IMR-90 (cell line): ENCODE measurements at regions not wholly inside any gene's neighbourhood (a gene's known extent, or its start where the extent isn't known, plus 50 kb on each side); places are given as distances from the start of the nearest gene placed in this dataset.

ENCODE experiments used
- ATAC-seq: fragments of 200-7000 bp; cut with Tn5 transposase; 2 replicates; pipeline ENCODE4 v1.9.1; 2020; ENCODE audit warnings: low read depth, mild to moderate bottlenecking, moderate library complexity
- BruUV-seq: library from RNA; stranded (reverse); fragments of 400-500 nt; replicated peaks from 2 replicates; lab custom pipeline; 2021; lab: Mats Ljungman, UMichigan
- CTCF ChIA-PET: fragments of 300-600 bp; formaldehyde crosslinking; extraction: SDS; loops from one replicate; lab custom pipeline; 2021; ENCODE audit warnings: antibody characterized with exemption; lab: Yijun Ruan, JAX
- POLR2A ChIA-PET: fragments of 300-600 bp; sonication (Branson Sonifier 250); formaldehyde crosslinking; loops from one replicate; lab custom pipeline; 2022; ENCODE audit warnings: antibody characterized with exemption; ENCODE audit not compliant: unreplicated experiment; lab: Charles Lee
- DNase-seq: peaks from one replicate; pipeline ENCODE4 v3.0.0; 2013
- H2AFZ ChIP-seq: replicated peaks from 2 replicates; pipeline ENCODE3; 2013; ENCODE audit warnings: low read length, mild to moderate bottlenecking; ENCODE audit not compliant: poor library complexity
- H2AK5ac ChIP-seq: 2 replicates; pipeline ENCODE4 v1.6.1; 2013; ENCODE audit warnings: low read depth, low read length, inconsistent platforms
- H2AK9ac ChIP-seq: replicated peaks from 2 replicates; pipeline ENCODE3; 2013; ENCODE audit warnings: mild to moderate bottlenecking, low read depth, low read length, moderate library complexity; ENCODE audit not compliant: poor library complexity
- H2BK120ac ChIP-seq: 2 replicates; pipeline ENCODE4 v1.6.1; 2013; ENCODE audit warnings: low read depth, low read length, inconsistent platforms
- H2BK15ac ChIP-seq: 3 replicates; pipeline ENCODE4 v1.6.1; 2013; ENCODE audit warnings: low read depth, low read length, inconsistent platforms
- H2BK20ac ChIP-seq: 2 replicates; pipeline ENCODE4 v1.6.1; 2013; ENCODE audit warnings: low read depth, mild to moderate bottlenecking, inconsistent platforms, low read length, moderate library complexity
- H2BK5ac ChIP-seq: 2 replicates; pipeline ENCODE4 v1.6.1; 2013; ENCODE audit warnings: mild to moderate bottlenecking, low read depth, low read length, inconsistent platforms; ENCODE audit not compliant: poor library complexity, severe bottlenecking
- H3K14ac ChIP-seq: replicated peaks from 2 replicates; pipeline ENCODE4 v1.6.1; 2013; ENCODE audit warnings: low read depth, low read length, inconsistent platforms
- H3K18ac ChIP-seq: 2 replicates; pipeline ENCODE4 v1.6.1; 2013; ENCODE audit warnings: low read depth, low read length, control low read depth
- H3K23ac ChIP-seq: 2 replicates; pipeline ENCODE4 v1.6.1; 2013; ENCODE audit warnings: low read depth, low read length, inconsistent platforms
- H3K27ac ChIP-seq: 2 replicates; pipeline ENCODE4 v1.5.1; 2013; ENCODE audit warnings: mild to moderate bottlenecking, control low read depth, low read length; ENCODE audit not compliant: insufficient read depth
- H3K27me3 ChIP-seq: 2 replicates; pipeline ENCODE4 v1.6.1; 2013; ENCODE audit warnings: low read length; ENCODE audit not compliant: control insufficient read depth, insufficient read depth
- H3K36me3 ChIP-seq: 2 replicates; pipeline ENCODE4 v1.6.1; 2013; ENCODE audit warnings: low read length, mixed read lengths; ENCODE audit not compliant: control insufficient read depth, insufficient read depth
- H3K4ac ChIP-seq: 2 replicates; pipeline ENCODE4 v1.6.1; 2013; ENCODE audit warnings: low read depth, low read length, inconsistent platforms
- H3K4me1 ChIP-seq: 2 replicates; pipeline ENCODE4 v1.6.1; 2013; ENCODE audit warnings: low read length, mixed read lengths; ENCODE audit not compliant: control insufficient read depth, insufficient read depth
- H3K4me2 ChIP-seq: 2 replicates; pipeline ENCODE4 v1.6.1; 2013; ENCODE audit warnings: low read depth, mild to moderate bottlenecking, control low read depth, low read length, moderate library complexity
- H3K4me3 ChIP-seq: 2 replicates; pipeline ENCODE4 v1.5.1; 2013; ENCODE audit warnings: low read depth, mild to moderate bottlenecking, control low read depth, low read length, moderate library complexity; ENCODE audit not compliant: insufficient read depth
- H3K56ac ChIP-seq: 2 replicates; pipeline ENCODE4 v1.6.1; 2013; ENCODE audit warnings: low read length, inconsistent platforms; ENCODE audit not compliant: insufficient read depth; ENCODE audit errors: extremely low read depth
- H3K79me1 ChIP-seq, 2 experiments: 2 replicates each; pipeline ENCODE4 v1.6.1; 2013; ENCODE audit warnings: low read length in 2 of 2, inconsistent platforms in 1 of 2, low read depth in 1 of 2
- H3K9ac ChIP-seq: 2 replicates; pipeline ENCODE4 v1.6.1; 2013; ENCODE audit warnings: low read depth, low read length, control low read depth
- H3K9me1 ChIP-seq: 2 replicates; pipeline ENCODE4 v1.6.1; 2013; ENCODE audit warnings: low read length, inconsistent platforms; ENCODE audit not compliant: insufficient read depth
- H3K9me3 ChIP-seq: 2 replicates; pipeline ENCODE4 v1.6.1; 2013; ENCODE audit warnings: low read length; ENCODE audit not compliant: control insufficient read depth, insufficient read depth
- H4K20me1 ChIP-seq: 2 replicates; pipeline ENCODE4 v1.6.1; 2013; ENCODE audit warnings: low read length, inconsistent platforms; ENCODE audit not compliant: insufficient read depth
- H4K5ac ChIP-seq: 2 replicates; pipeline ENCODE4 v1.6.1; 2013; ENCODE audit warnings: mild to moderate bottlenecking, low read depth, low read length, control low read depth
- H4K8ac ChIP-seq, 2 experiments: 2 replicates each; pipeline ENCODE4 v1.6.1; 2013; ENCODE audit warnings: low read depth in 2 of 2, low read length in 2 of 2, control low read depth in 1 of 2, inconsistent platforms in 1 of 2
- H4K91ac ChIP-seq: 2 replicates; pipeline ENCODE4 v1.6.1; 2013; ENCODE audit warnings: low read depth, low read length, inconsistent platforms; ENCODE audit not compliant: insufficient read depth
- CEBPB ChIP-seq: IDR thresholded peaks from 2 replicates; pipeline ENCODE4 v1.6.1; 2012; ENCODE audit warnings: low read depth, low read length, improper control_type of control experiment
- FOS ChIP-seq: fragments of 150-350 bp; IDR thresholded peaks from 2 replicates; pipeline ENCODE4 v1.6.1; 2016; ENCODE audit warnings: low read depth, low read length
- MAFK ChIP-seq: IDR thresholded peaks from 2 replicates; pipeline ENCODE4 v1.6.1; 2012; ENCODE audit warnings: low read depth, low read length, improper control_type of control experiment
- MAZ ChIP-seq: IDR thresholded peaks from 2 replicates; pipeline ENCODE4 v1.6.1; 2012; ENCODE audit warnings: low read depth, mild to moderate bottlenecking, low read length, improper control_type of control experiment, moderate library complexity, borderline replicate concordance
- RCOR1 ChIP-seq: IDR thresholded peaks from 2 replicates; pipeline ENCODE4 v1.6.1; 2012; ENCODE audit warnings: mild to moderate bottlenecking, low read length, improper control_type of control experiment; ENCODE audit not compliant: insufficient replicate concordance
- SMC3 ChIP-seq: fragments of 150-350 bp; IDR thresholded peaks from 2 replicates; pipeline ENCODE4 v1.6.1; 2016; ENCODE audit warnings: low read depth, mild to moderate bottlenecking, antibody characterized with exemption, low read length, moderate library complexity
- USF2 ChIP-seq: fragments of 150-350 bp; IDR thresholded peaks from 2 replicates; pipeline ENCODE4 v1.6.1; 2017; ENCODE audit warnings: mild to moderate bottlenecking, antibody characterized with exemption, low read length, low read depth
- WGBS, 2 experiments: methylation state at CpG; one replicate each; pipeline versions ENCODE4 v1.1.5 to v1.1.7; 2013; ENCODE audit warnings: missing lambda C conversion rate in 2 of 2; ENCODE audit not compliant: insufficient read length in 1 of 2; ENCODE audit errors: extremely low coverage in 2 of 2; 5-methylcytosine and 5-hydroxymethylcytosine counted together
- dilution Hi-C: fragments of 300-500 bp; cut with HindIII; formaldehyde crosslinking; loops from one replicate; pipeline ENCODE4 v1.14.3; 2018; ENCODE audit warnings: low sequenced_read_pairs; ENCODE audit not compliant: unreplicated experiment
- in situ Hi-C: fragments of 300-500 bp; cut with MboI; formaldehyde crosslinking; loops from 3 replicates; pipeline ENCODE4 v1.14.3; 2019; ENCODE audit warnings: low sequenced_read_pairs, inconsistent platforms, mixed read lengths
- intact Hi-C: fragments of 100-400 bp; cut with micrococcal nuclease; formaldehyde crosslinking; loops from 2 replicates; pipeline ENCODE4 v1.10.0; 2022
- TF ChIP-seq, protein P1 (sequence below): conservative IDR thresholded peaks from 2 replicates; pipeline ENCODE4 v1.5.1; 2012; ENCODE audit warnings: mild to moderate bottlenecking, low read depth, low read length, improper control_type of control experiment

DNA sequence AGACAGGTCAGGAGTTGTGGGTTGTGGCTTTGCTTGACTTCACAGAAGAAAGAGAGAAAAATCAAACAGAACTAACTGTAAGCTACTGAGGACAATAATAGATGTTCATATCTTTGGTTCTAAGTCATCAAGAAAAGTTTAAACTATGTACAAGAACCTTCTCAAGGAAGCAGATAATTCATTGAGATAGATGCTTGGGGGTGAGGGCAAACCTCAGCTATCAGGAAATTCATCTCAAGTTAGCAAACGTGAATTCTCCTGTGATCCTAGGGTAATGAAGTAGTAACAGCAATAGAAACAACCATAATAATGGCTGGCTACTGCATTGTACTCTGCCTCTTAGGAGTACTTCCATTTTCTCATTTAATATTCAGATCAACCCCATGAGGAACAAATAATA, 506.2 kb downstream of the PLPP3 start (continued):
- TF ChIP-seq, protein P1, sequence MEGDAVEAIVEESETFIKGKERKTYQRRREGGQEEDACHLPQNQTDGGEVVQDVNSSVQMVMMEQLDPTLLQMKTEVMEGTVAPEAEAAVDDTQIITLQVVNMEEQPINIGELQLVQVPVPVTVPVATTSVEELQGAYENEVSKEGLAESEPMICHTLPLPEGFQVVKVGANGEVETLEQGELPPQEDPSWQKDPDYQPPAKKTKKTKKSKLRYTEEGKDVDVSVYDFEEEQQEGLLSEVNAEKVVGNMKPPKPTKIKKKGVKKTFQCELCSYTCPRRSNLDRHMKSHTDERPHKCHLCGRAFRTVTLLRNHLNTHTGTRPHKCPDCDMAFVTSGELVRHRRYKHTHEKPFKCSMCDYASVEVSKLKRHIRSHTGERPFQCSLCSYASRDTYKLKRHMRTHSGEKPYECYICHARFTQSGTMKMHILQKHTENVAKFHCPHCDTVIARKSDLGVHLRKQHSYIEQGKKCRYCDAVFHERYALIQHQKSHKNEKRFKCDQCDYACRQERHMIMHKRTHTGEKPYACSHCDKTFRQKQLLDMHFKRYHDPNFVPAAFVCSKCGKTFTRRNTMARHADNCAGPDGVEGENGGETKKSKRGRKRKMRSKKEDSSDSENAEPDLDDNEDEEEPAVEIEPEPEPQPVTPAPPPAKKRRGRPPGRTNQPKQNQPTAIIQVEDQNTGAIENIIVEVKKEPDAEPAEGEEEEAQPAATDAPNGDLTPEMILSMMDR: no peak
- no peak for TF ChIP-seq MAZ
- TF ChIP-seq USF2: no peak

- no peak overlapping the region for H2BK5ac ChIP-seq
- no peaks in the 10 kb centered on the region for H3K36me3 ChIP-seq
- no peak overlapping the region for H2AFZ ChIP-seq
- H4K5ac ChIP-seq: no peak overlapping the region
- peak overlapping the region; percentile 25; the same call in 1 of the 2 replicates for H2AK5ac ChIP-seq
- peak overlapping the region; percentile 46; the same call in 1 of the 2 replicates for H3K4ac ChIP-seq
- TF ChIP-seq CEBPB: no peak
- TF ChIP-seq SMC3: no peak
- TF ChIP-seq MAFK: no peak
- TF ChIP-seq USF2: no peak
- no peak for TF ChIP-seq RCOR1
- no peak for TF ChIP-seq FOS
- no peak for TF ChIP-seq MAZ
- no peak overlapping the region for H4K91ac ChIP-seq
- peak overlapping the region; percentile 51; the same call in 1 of the 2 replicates for H2BK20ac ChIP-seq
- H2AK9ac ChIP-seq: no peak overlapping the region
- intact Hi-C loops: loop anchor here (5.0 to 10.0 kb wide), 2 partner anchors 355 to 788 kb away; no protein-coding TSS in a partner anchor
- in situ Hi-C loops: no loop called here
- no peak overlapping the region for H4K8ac ChIP-seq
- H3K9me1 ChIP-seq: no peaks in the 10 kb centered on the region; the same call in none of the 2 replicates
- H3K4me2 ChIP-seq: no peak overlapping the region
- H3K9me3 ChIP-seq: no peaks in the 10 kb centered on the region
- dilution Hi-C loops: no loop called here
- H3K23ac ChIP-seq: no peak overlapping the region
- H2BK120ac ChIP-seq: no peak overlapping the region
- peak overlapping the region; percentile 38 for H3K18ac ChIP-seq
- H3K4me3 ChIP-seq: no peak overlapping the region
- no peak for ATAC-seq
- no TSS peak for BruUV-seq
- H3K27me3 ChIP-seq: no peaks in the 10 kb centered on the region
- H3K14ac ChIP-seq: no peak overlapping the region
- H3K56ac ChIP-seq: no peak overlapping the region
- no peak overlapping the region for H3K27ac ChIP-seq
- no peaks in the 10 kb centered on the region for H3K79me1 ChIP-seq
- POLR2A ChIA-PET: no interaction called here
- no peaks in the 10 kb centered on the region for H4K20me1 ChIP-seq
- no peak overlapping the region for H3K9ac ChIP-seq
- CTCF ChIA-PET: no interaction called here
- 0 out of 3 replicates have a peak overlapping the region, but pooled peaks have one; percentile 25 for H2BK15ac ChIP-seq
- no peak for DNase-seq
- no CpG with 5 or more reads among the region's 1 CpG for WGBS, 2 experiments
- H3K4me1 ChIP-seq: peaks cover 9% of the 10 kb centered on the region
Measured at GRCh38 chr1:56072310-56072709, 507.1 kb downstream of the PLPP3 start.
